Breast epithelium (tissue), 4 donors: ENCODE measurements at regions not wholly inside any gene's neighbourhood (a gene's known extent, or its start where the extent isn't known, plus 50 kb on each side); places are given as distances from the start of the nearest gene placed in this dataset.

Experiments
- DNase-seq, 2 donors: peaks; one replicate each; pipeline ENCODE4 v3.0.0-alpha.2; 2019; ENCODE audit warnings: low spot score in 2 of 2
- H3K27ac ChIP-seq, 2 donors: fragments of 200-600 bp; sonication (generic) in 1 of 2; one replicate each; pipeline ENCODE4 v1.5.1; 2016 to 2019; ENCODE audit warnings: mild to moderate bottlenecking in 1 of 2
- H3K27me3 ChIP-seq, 2 donors: fragments of 200-600 bp; sonication (generic) in 1 of 2; one replicate each; pipeline versions ENCODE4 v1.5.1 to v1.6.0; 2017 to 2019; ENCODE audit warnings: control low read depth in 1 of 2, mild to moderate bottlenecking in 1 of 2
- H3K36me3 ChIP-seq: fragments of 200-600 bp; one replicate; pipeline ENCODE4 v1.5.1; 2019
- H3K4me1 ChIP-seq, 2 donors: fragments of 200-600 bp; sonication (generic); one replicate each; pipeline ENCODE4 v1.5.1; 2016 to 2019; ENCODE audit warnings: control low read depth in 1 of 2
- H3K4me3 ChIP-seq, 3 donors: fragments of 200-600 bp; sonication (generic); 1 replicate in 2 of 3; 2 replicates in 1 of 3; pipeline ENCODE4 v1.5.1; 2016 to 2019; ENCODE audit warnings: mild to moderate bottlenecking in 3 of 3, moderate library complexity in 2 of 3
- H3K9me3 ChIP-seq, 2 donors: fragments of 200-600 bp; sonication (generic) in 1 of 2; one replicate each; pipeline ENCODE4 v1.5.1; 2016 to 2019; ENCODE audit warnings: control low read depth in 1 of 2
- POLR2A ChIP-seq: fragments of 450-650 bp; IDR thresholded peaks from one replicate; pipeline ENCODE4 v1.6.1; 2016; ENCODE audit warnings: antibody characterized with exemption, mild to moderate bottlenecking, moderate library complexity
- POLR2AphosphoS5 ChIP-seq, 3 donors: sonication (generic); formaldehyde crosslinking; IDR thresholded peaks; one replicate each; pipeline ENCODE4 v1.6.1; 2017; ENCODE audit warnings: antibody characterized with exemption in 3 of 3
- intact Hi-C: fragments of 100-400 bp; cut with DNase I; formaldehyde crosslinking; loops from one replicate; pipeline ENCODE4 v1.15.1; 2023; ENCODE audit warnings: low total_unique reads
- TF ChIP-seq, protein P1 (sequence below), 3 donors: fragments of 450-650 bp; IDR thresholded peaks; one replicate each; pipeline ENCODE4 v1.5.1; 2016 to 2017; ENCODE audit warnings: antibody characterized with exemption in 3 of 3, mild to moderate bottlenecking in 3 of 3, moderate library complexity in 3 of 3

DNA sequence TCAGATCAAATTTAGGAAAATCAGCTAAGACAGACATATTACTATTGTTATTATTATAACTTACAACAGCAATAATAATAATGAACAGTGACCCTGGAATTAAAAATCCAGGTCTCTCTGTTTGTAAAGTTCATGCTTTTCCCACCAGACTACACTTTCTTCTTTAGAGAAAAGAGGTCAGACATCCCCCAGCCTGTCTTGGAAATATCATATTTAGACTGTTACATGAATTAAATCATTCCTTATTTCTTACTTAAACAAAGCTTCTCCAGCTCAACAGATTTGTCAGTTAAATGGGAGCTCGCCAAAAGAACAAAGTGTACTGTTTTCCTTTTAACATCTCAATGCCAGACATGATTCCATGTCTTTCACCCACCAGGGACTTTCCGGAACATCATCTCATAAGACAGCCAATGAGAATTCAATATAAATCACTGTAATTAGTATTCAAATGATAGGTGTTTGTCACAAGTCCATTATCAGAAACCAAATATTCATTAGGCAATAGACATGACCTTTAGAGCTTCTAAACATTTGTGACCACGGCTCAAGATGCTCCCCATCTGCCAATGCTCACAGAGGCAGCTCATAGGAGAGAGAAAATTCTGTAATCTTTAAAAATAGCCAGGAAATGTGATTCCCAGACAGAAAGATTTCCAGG, 351.9 kb downstream of the ENC1 start:
- intact Hi-C loops: no loop called here
- Histone ChIP-seq H3K9me3 (no peaks in the 10 kb centered on the region), H3K27me3 (no peaks in the 10 kb centered on the region), H3K27ac (peak overlapping the region; percentile 46 to 65), H3K4me3 (no peak overlapping the region), H3K4me1 (no peaks in the 10 kb centered on the region), H3K36me3 (no peaks in the 10 kb centered on the region)
- TF ChIP-seq POLR2AphosphoS5 (IDR thresholded peaks at IDR 0.05): peak in 1 of 3 donors; percentile 80
- TF ChIP-seq POLR2A: no peak
- no peak for DNase-seq

DNA sequence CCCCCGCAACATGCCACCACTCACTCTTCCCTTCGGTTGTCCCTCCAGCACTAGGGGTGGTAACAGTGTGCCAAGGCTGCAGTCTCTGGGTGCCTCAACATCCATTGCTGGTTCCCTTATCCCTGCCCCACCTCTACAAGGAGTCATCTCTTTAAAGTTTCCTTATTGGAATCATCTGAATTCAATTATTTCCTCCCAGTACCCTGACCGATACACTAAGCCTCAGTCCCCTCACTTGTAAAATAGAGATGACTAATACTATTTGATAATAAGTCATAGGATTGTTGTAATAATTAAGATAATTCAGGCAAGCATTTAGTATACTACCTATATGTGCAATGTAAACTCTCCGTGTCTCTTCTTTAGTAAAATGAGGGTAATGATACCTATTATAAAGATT, 352.5 kb downstream of the ENC1 start:
- no peak for DNase-seq
- H3K27me3 ChIP-seq: no peaks in the 10 kb centered on the region
- H3K36me3 ChIP-seq: no peaks in the 10 kb centered on the region
- H3K9me3 ChIP-seq: no peaks in the 10 kb centered on the region
- no peak overlapping the region for H3K4me3 ChIP-seq
- TF ChIP-seq POLR2AphosphoS5 (IDR thresholded peaks at IDR 0.05) (no peak), POLR2A (no peak)
- TF ChIP-seq, protein P1, sequence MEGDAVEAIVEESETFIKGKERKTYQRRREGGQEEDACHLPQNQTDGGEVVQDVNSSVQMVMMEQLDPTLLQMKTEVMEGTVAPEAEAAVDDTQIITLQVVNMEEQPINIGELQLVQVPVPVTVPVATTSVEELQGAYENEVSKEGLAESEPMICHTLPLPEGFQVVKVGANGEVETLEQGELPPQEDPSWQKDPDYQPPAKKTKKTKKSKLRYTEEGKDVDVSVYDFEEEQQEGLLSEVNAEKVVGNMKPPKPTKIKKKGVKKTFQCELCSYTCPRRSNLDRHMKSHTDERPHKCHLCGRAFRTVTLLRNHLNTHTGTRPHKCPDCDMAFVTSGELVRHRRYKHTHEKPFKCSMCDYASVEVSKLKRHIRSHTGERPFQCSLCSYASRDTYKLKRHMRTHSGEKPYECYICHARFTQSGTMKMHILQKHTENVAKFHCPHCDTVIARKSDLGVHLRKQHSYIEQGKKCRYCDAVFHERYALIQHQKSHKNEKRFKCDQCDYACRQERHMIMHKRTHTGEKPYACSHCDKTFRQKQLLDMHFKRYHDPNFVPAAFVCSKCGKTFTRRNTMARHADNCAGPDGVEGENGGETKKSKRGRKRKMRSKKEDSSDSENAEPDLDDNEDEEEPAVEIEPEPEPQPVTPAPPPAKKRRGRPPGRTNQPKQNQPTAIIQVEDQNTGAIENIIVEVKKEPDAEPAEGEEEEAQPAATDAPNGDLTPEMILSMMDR (IDR thresholded peaks at IDR 0.05): no peak
- peak overlapping the region in 1 of 2 donors; percentile 65 for H3K27ac ChIP-seq
- intact Hi-C loops: no loop called here
- H3K4me1 ChIP-seq: no peaks in the 10 kb centered on the region

DNA sequence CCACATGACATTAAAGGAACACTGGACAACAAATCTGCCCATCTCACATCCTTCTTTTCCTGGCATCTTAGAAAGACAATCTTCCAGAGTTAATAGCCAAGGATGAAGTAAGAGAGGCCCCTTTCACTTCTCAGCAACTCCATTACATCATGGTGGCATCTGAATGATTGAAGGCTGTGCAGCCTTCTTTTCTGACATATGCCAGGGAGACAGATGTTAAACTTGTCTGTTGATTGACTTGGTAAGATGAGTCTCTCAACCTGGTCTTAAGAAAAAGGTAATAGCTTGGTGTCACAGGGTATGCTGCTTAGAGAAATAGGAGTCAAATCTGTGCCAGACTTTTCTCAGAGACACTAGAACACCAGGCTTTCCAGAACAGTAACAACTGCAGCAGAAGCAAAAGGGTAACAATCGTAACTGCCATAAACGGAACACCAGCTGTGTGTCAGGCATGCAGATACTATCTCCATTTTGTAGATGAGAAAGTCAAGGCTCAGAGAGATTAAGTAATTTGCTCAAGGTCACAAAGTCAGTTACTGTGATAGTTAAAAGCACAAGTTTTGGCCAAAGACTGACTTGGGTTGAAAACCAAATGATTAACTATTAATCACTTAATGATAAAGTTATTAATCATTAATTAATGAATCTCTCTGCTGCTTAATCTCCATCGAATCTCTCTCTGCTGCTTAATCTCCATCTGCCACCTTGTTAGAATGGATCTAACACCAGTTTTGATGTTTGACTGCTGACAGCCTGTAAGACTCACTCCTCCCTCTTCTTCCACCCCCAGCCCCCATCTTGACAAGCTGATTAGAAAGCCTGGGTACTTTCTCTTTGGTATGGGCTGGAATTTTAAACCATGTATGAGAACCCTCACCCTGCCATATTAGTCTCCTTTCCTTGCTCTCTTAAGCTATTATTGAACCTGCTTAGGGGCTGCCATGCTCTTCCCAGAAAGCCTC, 353.5 kb downstream of the ENC1 start:
- intact Hi-C loops: no loop called here
- Histone ChIP-seq H3K9me3 (no peaks in the 10 kb centered on the region), H3K4me3 (no peak overlapping the region), H3K4me1 (no peaks in the 10 kb centered on the region), H3K36me3 (no peaks in the 10 kb centered on the region), H3K27ac (no peak overlapping the region), H3K27me3 (no peaks in the 10 kb centered on the region)
- no peak for DNase-seq
- TF ChIP-seq, protein P1 (IDR thresholded peaks at IDR 0.05): no peak
- TF ChIP-seq POLR2A (no peak), POLR2AphosphoS5 (IDR thresholded peaks at IDR 0.05) (no peak)

DNA sequence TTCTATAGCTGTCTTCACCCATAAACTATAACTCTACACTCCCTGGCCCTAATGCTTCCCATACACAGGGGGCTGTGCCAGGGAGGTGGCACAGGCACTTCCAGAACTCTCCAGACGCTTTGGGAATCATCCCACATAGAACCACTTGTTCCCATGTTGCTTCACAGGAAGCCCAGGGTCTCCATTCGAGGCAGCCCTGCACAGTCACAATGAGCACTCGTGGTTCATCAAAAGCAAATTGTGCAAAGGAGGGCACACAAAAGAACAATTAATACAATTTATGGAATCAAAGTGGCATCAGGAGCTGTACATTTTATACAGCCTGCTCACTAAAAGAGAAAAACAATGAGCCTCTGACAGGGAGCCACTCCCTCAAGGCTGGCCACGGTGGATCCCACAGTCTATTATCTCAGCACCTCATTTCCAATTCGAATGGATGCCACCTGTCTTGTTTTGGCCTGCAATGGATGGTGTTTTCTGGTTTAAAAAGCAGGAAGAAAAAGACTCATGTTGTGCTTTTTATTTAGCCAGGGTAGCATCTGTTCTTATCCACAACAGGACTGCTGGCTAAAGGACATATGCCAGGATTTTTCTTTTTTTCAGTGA, 354.8 kb downstream of the ENC1 start:
- DNase-seq: no peak
- Histone ChIP-seq H3K27me3 (no peaks in the 10 kb centered on the region), H3K4me3 (no peak overlapping the region), H3K27ac (no peak overlapping the region), H3K36me3 (no peaks in the 10 kb centered on the region), H3K9me3 (no peaks in the 10 kb centered on the region), H3K4me1 (no peaks in the 10 kb centered on the region)
- TF ChIP-seq, protein P1 (IDR thresholded peaks at IDR 0.05): no peak
- no peak for TF ChIP-seq POLR2A
- no peak for TF ChIP-seq POLR2AphosphoS5 (IDR thresholded peaks at IDR 0.05)
- intact Hi-C loops: no loop called here

DNA sequence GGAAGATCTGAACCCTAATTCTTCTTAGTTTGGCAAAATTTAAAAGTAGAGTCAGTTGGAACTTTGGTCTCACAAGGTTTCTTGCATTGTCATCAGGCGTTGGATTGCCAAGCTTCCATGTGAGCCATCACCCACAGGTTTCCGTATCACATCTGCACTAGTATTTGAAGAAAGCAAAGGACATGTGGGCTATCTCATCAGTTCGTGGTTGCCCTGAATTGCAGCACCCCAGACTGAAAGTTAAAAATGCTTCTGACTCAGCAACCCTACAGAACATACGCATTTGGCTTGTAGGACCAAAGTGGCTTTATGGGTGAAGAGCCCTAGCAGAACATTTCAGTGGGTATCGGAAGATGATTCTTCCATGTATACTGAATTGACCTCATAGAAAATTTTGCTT, 358.0 kb downstream of the ENC1 start:
- Histone ChIP-seq H3K4me3 (no peak overlapping the region), H3K27me3 (no peaks in the 10 kb centered on the region), H3K36me3 (no peaks in the 10 kb centered on the region), H3K4me1 (no peaks in the 10 kb centered on the region), H3K9me3 (no peaks in the 10 kb centered on the region), H3K27ac (no peak overlapping the region)
- TF ChIP-seq POLR2A (no peak), POLR2AphosphoS5 (IDR thresholded peaks at IDR 0.05) (no peak)
- TF ChIP-seq, protein P1 (IDR thresholded peaks at IDR 0.05): no peak
- intact Hi-C loops: no loop called here
- no peak for DNase-seq
